ENCODE measurements at regions not wholly inside any gene's neighbourhood (a gene's known extent, or its start where the extent isn't known, plus 50 kb on each side); places are given as distances from the start of the nearest gene placed in this dataset.

DNA sequence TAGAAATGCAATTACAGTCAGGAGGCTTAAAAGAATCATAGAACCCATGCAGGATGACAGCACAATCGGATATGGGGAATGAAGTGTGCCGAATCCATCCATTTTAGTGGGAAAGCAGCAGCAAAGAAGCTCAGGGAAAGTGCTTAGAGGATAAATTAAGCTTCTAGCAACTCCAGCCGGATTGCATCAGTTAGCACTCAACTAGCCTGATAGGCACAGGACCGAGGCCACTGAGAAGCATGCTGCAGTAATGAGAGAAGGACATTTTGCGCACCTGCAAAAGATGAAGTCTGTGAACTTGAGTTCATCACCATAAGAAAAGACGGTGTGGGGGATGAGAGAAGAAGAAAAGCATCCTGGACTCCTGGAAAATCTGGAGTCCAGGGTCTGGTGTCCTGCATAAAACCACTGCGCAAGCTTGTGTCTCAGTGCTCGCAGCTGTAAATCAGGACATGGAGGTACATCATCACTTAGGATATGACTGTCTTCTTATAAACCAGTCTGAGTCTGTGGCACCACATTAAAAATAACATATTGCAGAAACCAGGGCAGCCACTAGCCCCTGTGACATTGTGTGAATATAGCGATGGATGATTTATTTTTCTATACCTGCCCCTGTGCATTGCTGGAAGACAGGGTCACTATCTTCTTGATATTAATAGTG is 665.5 kb upstream of the SOX11 start:
- DNase-seq: no peak

DNA sequence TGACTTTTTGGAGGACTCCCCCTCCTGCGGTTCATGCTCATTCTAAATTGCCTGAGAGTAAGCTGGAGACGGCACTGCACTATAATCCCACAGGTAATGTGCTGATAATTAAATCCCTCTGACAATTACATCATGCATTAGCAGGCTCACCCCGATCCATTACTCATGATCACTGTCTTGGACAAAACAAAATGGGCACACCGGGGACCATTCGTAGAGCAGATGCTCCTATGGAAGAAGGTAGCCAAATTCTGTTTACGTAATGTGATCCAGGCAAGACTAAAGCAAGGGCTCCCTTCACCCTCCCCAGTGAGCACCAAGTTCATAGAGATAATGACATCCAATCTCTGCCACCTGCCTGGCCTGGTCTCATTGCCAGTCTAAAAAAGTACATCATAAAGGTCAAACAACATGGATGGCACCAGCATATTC is 657.1 kb upstream of the SOX11 start:
- peak; percentile 76 for DNase-seq

DNA sequence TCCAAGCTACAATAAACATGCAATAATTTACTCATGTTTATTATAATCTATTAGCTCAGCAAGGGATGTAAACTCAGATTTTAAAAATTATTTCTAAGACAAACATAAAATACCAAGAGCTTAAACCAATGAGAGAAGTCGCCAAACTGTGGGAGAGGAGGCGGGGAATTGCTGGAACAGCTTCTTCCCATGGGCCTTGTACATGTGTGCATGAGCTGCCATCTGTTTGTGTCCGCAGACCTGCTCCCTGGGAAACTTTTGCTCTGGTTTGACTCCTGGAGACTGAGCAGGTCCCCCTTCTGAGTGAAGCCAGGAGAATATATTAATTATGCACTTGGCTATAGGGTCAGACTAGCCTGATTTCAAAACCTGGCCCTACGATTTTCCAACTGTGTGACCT is 655.9 kb upstream of the SOX11 start:
- no peak for DNase-seq

DNA sequence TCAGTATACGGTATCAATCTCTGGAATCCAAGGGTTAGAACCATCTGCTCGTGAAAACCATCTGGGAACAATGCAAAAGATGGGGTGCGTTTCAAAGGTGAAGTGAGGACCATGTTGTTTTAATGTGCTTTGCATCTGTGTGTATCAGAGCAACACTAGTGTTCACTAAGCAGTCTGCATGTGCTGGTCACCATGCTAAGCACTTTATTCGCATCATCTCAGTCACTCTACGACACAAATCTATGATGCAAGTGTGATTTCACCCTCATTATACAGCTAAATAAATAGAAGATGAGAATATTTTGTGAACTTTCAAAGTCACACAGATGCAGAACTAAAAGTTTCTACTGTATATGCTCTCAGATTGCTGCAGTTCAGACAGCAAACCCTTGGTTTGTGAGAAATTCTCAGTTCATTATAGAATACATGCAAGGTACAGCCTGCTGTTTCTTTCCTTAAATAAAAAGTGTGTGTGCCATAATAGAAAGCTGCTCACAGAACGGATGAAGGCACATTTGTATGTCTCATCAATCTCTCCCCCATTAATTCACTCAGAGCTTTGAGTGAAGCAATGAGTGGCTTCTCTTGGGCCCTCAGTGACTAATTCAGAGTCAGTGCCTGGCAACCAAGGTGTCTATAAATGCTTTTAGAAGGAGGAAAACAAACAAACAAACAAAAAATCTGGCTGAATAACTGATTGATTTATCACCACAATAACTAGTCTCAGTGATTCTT is 652.8 kb upstream of the SOX11 start:
- DNase-seq: no peak

DNA sequence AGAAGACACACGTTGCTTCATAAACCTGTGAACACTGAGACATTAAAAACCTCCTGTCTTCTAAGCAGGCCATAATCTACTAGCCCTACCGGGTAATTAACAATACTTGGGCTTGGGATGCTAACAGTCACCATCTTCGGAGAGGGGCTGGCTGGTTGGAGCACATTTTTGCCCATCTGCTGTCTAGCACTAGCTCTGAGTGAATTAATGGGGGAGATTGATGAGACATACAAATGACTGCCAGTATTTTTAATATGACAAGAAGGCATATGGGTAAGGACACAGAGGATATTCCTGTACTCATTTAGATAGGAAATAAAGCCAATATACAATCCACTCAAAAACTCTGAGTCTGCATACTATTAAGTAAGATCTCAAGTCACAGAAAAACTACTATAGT is 651.6 kb upstream of the SOX11 start:
- no peak for DNase-seq

DNA sequence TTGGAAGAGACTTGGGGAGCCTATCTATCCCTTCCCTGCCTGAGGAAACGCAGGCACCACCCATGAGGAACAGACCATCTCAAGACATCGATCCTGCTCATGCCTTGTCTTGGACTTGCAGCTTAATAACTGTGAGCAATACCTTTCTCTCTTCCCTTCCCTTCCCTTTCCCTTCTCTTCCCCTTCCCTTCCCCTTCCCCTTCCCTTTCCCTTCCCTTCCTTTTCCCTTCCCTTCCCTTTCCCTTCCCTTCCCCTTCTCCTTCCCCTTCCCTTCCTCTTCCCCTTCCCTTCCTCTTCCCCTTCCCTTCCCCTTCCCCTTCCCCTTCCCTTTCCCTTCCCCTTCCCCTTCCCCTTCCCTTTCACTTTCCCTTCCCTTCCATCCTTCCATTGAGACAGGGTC is 650.7 kb upstream of the SOX11 start:
- DNase-seq: no peak

DNA sequence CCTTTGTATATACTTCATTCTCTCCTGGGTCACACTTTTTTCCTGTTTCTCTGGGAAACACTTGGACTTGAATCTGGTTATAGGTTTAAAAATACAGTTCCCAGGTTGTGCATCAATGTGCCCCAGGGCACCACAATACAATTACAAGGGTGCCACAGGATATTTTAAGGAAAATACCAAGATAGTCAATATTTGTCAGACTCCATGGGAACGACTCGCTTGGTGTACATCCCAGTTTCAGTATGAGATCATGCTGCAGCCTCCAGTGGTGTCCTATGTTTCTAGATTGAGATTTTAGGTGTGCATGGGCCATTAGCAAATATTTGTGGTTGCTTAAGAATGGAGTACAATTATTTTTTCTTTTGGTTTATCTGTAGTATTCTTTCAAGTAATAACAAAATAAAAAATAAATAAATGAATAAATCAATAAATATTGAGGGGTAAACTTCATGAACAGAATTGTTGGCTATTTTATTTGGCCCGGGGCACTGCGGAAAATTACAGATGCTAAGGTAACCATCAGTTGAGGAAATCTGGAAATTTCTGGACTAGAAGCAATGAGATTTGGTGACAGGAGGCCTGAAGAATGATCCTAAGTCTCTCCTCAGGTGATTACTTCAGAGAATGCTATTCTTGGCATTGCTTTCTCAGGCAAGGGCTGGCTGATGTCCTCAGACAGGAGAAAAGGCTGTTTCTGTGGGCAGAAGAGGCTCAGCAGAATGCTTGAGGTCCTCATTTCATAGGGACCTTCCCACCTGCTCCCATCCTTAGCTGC is 649.3 kb upstream of the SOX11 start:
- DNase-seq: no peak

DNA sequence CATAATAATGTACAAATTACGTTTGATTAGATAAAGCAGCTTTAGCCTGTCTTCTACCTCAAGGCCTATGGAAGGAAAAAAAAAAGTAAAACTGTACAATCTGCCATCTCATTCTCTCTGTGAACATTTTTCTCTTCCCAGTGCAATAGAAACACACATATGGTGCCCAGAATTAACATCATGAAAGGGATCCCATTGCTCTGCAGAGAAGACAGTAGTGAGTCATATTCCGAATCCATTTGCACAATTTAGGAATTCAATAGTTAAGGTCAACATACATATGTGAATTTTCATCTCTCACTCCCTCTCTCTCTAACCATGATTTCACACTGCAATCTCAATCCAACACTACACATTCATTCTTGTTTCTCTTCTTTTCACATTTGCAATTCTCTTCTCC is 640.9 kb upstream of the SOX11 start:
- DNase-seq: no peak

DNA sequence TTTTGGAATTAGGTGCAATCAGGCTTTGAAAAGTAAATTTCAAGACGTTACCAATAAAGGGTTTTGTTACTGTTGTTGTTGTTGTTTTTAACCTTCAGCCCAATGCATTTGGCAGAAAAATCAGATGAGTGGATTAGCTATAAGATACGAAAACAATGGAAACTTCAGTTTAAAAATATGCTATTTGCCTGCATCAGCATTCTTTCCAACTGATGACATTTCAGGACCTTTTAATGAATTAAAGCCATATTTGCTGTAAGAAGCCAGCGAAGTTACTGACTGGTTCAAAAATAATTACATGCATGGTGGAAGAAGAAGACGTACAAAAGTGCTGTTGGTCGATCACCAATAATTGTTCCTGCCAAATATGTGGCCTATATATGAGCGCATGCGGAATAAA is 639.3 kb upstream of the SOX11 start:
- DNase-seq: no peak

DNA sequence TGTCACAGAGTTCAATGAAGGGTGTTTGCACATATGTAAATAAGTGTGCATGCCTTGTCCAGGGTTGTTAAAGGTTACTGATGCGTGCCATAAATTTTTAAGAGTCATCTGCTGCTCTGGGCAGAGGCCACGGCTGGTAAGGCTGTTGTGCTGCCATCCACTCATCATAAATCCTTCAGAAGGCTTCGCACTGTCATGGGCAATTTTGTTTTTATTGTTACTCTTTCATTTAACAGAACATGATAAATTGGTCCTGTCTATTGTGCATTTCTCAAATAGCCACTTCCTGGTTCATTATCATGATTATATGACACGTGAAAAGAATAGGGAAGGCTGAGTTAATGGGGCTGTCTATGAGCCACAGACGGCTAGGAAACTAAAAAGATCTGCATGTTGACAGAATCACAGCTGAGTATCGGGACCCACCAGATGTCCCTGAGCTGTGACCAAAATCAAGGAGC is 634.3 kb upstream of the SOX11 start:
- peak; percentile 89 for DNase-seq

DNA sequence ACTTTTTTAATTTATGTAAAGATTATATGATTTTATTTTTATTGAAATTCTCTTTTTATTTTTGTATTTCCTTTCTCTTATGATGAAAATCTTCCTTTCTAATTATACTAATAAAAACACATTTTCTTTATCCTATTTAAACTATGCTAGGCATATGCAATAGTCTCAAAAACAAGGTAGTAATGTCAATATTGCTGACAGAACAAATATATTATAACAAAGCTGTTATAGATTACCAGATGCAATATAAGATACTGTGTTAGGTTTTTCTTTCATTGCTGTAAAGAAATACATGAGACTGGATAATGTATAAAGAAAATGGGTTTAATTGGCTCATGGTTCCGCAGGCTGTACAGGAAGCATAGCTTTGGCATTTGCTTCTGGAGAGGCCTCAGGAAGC is 631.2 kb upstream of the SOX11 start:
- DNase-seq: no peak

DNA sequence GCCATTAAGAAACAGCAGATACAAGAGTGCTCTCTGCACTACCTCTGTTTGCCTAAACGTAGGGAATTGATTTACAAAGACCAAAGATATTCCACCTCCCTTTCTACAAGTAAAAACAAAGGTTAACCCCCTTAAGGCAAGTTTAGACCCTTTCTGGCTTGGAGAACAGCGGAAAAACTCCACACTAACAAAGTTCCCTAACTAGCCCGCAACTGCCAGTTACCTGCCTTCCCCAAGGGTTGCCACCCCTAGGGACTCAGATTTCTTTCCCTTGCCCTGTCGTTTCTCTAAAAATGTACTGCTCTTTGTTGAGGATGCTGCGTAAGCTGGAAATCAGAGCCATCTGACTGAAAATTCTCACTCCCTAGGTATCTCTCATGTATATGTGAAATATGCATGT is 627.5 kb upstream of the SOX11 start:
- DNase-seq: no peak

DNA sequence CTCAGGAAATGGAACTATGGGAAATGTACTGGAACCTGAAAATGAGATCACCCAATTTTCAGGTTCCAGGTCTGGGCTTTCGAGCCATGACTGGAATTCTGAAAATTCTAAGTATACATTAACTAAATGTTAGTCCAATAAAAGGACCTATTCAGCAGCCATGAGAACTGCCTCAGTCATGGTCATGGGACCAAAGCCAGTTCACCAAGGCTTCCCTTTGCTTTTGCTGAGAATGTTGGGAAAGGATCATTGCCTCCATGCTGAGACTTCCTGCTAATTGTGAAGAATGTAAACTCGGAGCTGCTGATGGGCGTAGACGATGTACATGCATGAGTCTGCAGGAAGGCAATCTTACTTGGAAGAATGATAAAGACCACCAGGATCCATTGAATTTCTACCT is 624.4 kb upstream of the SOX11 start:
- DNase-seq: no peak

DNA sequence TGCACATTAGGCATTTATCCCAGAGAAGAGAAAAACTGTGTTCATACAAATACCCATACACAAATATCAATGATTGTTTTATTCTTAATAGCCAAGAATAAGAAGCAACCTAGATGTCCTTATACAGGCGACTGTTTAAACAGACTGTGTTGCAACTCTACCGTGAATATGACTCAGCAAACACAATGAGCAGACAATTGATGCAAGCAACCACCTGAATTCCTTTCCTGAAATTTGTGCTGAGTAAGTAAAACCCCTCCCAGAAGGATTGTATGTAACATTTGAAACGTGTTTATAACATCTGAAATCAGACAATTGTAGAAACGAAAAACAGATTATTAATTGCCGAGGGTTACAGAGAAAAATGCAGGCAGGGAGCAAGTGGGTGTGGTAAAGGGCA is 621.9 kb upstream of the SOX11 start:
- DNase-seq: no peak

DNA sequence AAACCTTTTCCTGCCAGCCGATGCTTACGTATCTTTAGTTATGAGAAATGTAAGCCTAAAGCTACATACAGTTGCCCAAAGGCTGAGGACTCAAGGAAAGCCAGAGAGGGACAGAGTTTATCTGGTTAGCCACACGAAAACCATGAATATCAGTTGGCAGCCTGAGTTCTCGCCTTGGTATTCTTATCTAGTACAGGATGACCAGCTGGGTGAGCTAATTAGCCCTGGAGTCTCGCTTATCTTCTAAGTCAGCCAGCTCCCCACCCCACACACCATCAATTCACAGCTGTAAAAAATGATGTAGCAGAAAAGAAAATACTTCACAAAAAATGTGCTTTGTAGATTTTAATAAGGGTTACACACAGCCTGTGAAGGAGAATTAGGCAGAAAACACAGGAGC is 617.5 kb upstream of the SOX11 start:
- DNase-seq: no peak

DNA sequence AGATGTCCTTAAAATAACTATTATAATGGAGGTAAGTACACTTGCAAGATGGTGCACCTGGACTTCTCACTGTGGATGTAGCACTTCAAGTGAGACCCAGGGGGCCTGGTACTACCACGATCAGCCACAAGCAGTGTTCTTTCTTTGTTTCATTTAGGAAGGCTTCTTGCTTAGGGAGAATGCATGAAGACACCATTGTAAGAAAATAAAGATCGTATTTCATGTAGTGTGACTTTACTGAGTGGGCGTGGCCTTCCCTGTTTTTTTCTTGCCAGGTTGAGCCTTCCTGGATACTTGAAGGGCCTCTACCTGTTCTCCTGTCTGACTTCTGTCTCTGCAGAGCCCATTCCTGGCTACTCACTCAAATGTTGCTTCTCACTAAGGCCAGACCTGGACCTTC is 615.6 kb upstream of the SOX11 start:
- no peak for DNase-seq

DNA sequence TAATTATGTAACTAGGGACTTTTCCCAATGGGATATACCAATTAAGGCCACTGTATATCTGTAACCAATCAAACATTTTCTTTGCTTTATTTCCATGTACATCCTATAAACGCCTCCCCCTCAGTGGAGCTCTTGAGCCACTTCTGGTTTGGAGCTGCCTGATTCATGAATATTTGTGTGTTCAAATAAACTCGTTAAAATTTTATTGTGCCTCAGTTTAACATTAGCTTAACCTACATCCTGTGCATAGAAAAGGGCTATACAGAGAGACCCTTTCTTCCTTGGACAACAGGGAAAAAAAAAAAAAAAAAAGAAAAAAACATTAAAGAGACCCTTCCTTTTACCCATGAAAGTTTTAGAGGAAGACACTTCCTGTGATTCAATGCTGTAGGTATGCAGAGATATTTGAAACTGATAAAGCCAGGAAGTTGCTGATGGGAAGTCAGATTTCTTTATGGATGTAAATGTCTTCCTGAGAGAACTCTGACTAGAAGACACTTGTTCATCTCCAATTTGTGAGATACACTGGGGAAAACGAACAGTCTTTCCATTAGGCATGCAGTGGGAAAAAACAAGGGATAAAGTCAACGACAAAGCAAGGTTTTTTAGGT is 614.6 kb upstream of the SOX11 start:
- no peak for DNase-seq

DNA sequence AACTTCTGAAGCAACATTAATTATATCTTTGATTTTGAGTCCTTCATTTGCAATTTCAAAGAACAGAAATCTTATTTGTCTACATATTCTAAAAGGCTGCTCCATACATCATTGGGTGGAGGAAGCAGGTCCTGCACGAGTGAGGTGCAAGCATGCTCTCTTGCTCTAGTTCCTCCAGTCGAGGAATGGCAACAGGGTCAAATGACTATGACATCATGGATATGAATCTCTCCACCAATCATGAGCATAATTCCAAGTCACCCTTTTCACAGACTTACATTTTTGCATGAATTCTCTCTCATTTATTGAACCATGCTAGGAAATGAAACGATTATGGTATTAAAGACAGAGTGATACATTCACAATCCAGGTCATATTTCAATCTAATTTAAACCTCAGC is 608.8 kb upstream of the SOX11 start:
- no peak for DNase-seq

DNA sequence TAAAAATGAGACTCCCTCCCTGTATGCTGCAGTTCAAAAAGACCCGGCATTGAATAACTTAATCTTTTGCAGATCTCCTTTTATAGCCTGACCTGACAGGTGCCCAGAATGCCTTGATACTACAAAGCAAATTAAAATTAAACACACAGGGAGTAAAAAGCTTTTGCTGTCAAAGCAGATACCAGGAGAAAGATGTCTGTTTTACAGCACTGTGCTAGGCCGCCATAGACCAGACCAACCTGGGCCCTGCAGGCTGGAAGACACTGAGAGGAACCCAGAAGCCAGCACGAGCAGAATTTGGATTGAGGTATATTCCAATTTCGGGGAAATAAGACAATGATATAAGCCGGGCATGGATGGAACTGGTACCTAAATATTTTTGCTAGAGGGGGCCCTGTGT is 602.8 kb upstream of the SOX11 start:
- no peak for DNase-seq

DNA sequence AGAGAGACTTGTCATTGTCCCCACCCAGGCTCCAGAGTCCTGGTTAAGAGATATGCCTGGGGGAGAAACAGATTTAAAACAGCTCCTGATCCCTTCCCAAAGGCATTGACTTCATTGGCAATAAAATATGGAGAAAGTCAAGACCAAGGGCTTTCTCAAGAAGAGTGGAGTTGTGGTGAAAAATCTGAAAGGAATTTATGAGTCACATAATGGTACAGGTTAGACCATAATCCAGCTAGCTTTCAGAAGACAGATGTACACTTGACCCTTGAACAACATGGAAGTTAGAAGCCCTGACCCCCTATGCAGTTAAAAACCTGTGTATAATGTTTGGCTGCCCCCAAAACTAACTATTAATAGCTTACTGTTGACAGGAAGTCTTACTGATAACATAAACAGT is 599.1 kb upstream of the SOX11 start:
- DNase-seq: no peak

DNA sequence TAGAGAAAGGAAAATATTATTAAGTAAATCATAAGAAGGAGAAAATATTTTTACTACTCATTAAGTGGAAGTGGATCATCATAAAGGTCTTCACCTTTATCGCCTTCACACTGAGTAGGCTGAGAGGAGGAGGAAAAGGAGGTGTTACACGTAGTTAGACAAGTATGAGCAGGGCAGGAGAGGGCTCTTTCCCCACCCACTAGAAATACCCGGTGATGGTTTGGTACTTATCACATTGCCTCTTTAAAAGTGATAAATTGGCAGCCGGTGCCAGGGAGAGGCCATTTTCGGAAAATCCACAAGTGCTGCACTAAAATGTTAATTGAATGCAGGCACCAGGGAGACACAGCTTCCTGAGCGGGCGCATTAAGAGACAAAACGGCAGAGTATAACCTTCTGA is 598.7 kb upstream of the SOX11 start:
- DNase-seq: no peak

DNA sequence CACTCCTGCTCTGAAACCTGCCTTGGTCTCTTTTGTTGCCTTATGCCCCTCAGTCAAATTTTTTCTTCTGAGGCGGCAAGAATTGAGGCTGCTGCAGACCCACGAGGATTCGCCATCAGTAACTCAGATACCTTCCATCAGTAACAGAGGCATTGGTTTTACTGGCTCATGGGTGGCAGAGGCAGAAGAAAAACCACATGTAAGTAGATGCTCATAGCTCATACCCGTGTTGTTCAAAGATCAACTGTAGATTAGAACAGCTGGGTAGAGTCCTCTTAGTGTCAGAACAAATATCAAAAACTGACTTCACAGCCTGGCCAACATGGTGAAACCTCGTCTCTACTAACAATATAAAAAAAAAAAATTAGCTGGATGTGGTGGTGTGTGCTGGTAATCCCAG is 598.0 kb upstream of the SOX11 start:
- DNase-seq: no peak

DNA sequence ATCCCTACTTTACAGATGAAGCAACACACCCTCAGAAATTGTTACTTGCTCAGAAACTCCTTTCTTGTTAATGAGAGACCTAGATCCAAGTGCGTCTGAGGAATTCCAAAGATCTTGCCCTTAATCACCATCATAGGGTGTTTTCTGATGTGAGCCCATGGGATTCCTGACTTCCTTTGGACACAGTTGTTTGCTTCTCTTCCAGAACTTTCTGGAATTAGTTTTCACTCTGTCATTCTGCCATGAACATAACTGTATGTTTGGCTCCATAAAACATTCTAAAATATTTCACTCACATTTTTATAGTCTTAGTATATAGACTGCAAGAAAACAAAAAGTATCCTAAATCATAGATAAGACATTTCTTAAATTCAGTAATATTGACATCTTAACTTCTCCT is 593.9 kb upstream of the SOX11 start:
- no peak for DNase-seq

DNA sequence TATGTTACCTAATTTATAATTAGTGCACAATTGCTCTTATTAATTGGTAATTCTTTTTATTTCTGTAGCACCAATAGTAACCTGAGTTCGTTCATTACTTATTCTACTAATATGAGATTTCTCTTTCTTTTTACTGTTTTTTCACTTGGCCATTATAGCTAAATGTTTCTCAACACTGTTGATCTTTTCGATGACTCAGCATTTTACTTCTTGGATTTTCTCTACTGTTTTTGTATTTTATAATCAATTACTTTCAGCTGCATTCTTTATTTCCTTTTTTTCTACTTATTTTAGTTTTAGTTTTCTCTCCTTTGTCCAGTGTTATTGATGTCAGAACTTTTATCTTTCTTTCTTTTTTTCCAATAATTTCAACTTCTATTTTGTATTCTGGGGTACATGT is 589.4 kb upstream of the SOX11 start:
- DNase-seq: no peak

All from NCI-H1105 (cell line).